IPS DF 6.9 (cell line): ENCODE measurements at regions not wholly inside any gene's neighbourhood (a gene's known extent, or its start where the extent isn't known, plus 50 kb on each side); places are given as distances from the start of the nearest gene placed in this dataset.
"Not testable (repeated sequence)": the region's sequence is repeated elsewhere in the genome, so short reads cannot be mapped to it uniquely, and the experiment has no call there.

Experiments
- DNase-seq: peaks from one replicate; pipeline ENCODE4 v3.0.0-alpha.2; 2013; ENCODE audit warnings: low read depth, low spot score
- H3K27ac ChIP-seq: one replicate; pipeline ENCODE4 v1.5.1; 2013; ENCODE audit warnings: low read length, control low read depth
- H3K27me3 ChIP-seq: 2 replicates; pipeline ENCODE4 v1.6.1; 2013; ENCODE audit warnings: mild to moderate bottlenecking, low read length; ENCODE audit not compliant: control insufficient read depth, insufficient read depth
- H3K36me3 ChIP-seq: 2 replicates; pipeline ENCODE4 v1.6.1; 2013; ENCODE audit warnings: low read length; ENCODE audit not compliant: control insufficient read depth, insufficient read depth
- H3K4me1 ChIP-seq: 2 replicates; pipeline ENCODE4 v1.6.1; 2013; ENCODE audit warnings: low read length; ENCODE audit not compliant: control insufficient read depth, insufficient read depth
- H3K4me3 ChIP-seq: 2 replicates; pipeline ENCODE4 v1.5.1; 2013; ENCODE audit warnings: mild to moderate bottlenecking, low read length
- H3K9me3 ChIP-seq: 2 replicates; pipeline ENCODE4 v1.6.1; 2013; ENCODE audit warnings: low read length, inconsistent platforms; ENCODE audit not compliant: control insufficient read depth, insufficient read depth
- WGBS: extraction: QIAGEN DNeasy Blood & Tissue Kit; methylation state at CpG from one replicate; pipeline ENCODE4 v1.1.7; 2013; ENCODE audit warnings: mixed read lengths, missing lambda C conversion rate; ENCODE audit not compliant: insufficient read length, insufficient coverage; 5-methylcytosine and 5-hydroxymethylcytosine counted together

GRCh38 chr2:91422102-91422501 lies 2730.6 kb downstream of the RPIA start:
- H3K27ac ChIP-seq, H3K9me3 ChIP-seq, H3K4me1 ChIP-seq, DNase-seq, H3K4me3 ChIP-seq, H3K36me3 ChIP-seq, H3K27me3 ChIP-seq: not testable (repeated sequence)
- no CpG with 5 or more reads among the region's 19 CpGs for WGBS

GRCh38 chr2:91427148-91427547 lies 2735.7 kb downstream of the RPIA start:
- H3K27ac ChIP-seq, H3K27me3 ChIP-seq, H3K36me3 ChIP-seq, H3K9me3 ChIP-seq, H3K4me1 ChIP-seq, DNase-seq, H3K4me3 ChIP-seq: not testable (repeated sequence)
- no CpG with 5 or more reads among the region's 1 CpG for WGBS

- H3K9me3 ChIP-seq, H3K27me3 ChIP-seq, DNase-seq, H3K4me1 ChIP-seq, H3K4me3 ChIP-seq, H3K36me3 ChIP-seq, H3K27ac ChIP-seq: not testable (repeated sequence)
- no CpG with 5 or more reads among the region's 29 CpGs for WGBS
These were observed 2750.4 kb downstream of the RPIA start for GRCh38 chr2:91441932-91442245.

GRCh38 chr2:91442246-91442905 lies 2750.9 kb downstream of the RPIA start:
- Histone ChIP-seq H3K4me3 (no peak overlapping the region), H3K27me3 (no peaks in the 10 kb centered on the region), H3K27ac (no peak overlapping the region), H3K36me3 (no peaks in the 10 kb centered on the region), H3K9me3 (peaks cover 8% of the 10 kb centered on the region), H3K4me1 (no peaks in the 10 kb centered on the region; the same call in 1 of the 2 replicates)
- DNase-seq, result no peak
- no CpG with 5 or more reads among the region's 82 CpGs for WGBS

- not testable (repeated sequence) for H3K4me3 ChIP-seq, H3K9me3 ChIP-seq, H3K27ac ChIP-seq, DNase-seq, H3K36me3 ChIP-seq, H3K4me1 ChIP-seq, H3K27me3 ChIP-seq
- WGBS, result no CpG with 5 or more reads among the region's 69 CpGs
These were observed 2751.6 kb downstream of the RPIA start for GRCh38 chr2:91442906-91443729.

- not testable (repeated sequence) for H3K9me3 ChIP-seq, H3K4me1 ChIP-seq, H3K27ac ChIP-seq, H3K27me3 ChIP-seq, DNase-seq, H3K36me3 ChIP-seq, H3K4me3 ChIP-seq
- WGBS, result no CpG with 5 or more reads among the region's 11 CpGs
These were observed 2752.2 kb downstream of the RPIA start for GRCh38 chr2:91443730-91444115.

- not testable (repeated sequence) for DNase-seq, H3K4me1 ChIP-seq, H3K9me3 ChIP-seq, H3K4me3 ChIP-seq, H3K27ac ChIP-seq, H3K27me3 ChIP-seq, H3K36me3 ChIP-seq
- WGBS, result no CpG with 5 or more reads among the region's 5 CpGs
These were observed 2754.2 kb downstream of the RPIA start for GRCh38 chr2:91445705-91446104.

GRCh38 chr2:91446489-91446888 lies 2755.0 kb downstream of the RPIA start:
- H3K27ac ChIP-seq, H3K9me3 ChIP-seq, H3K36me3 ChIP-seq, H3K27me3 ChIP-seq, H3K4me1 ChIP-seq, DNase-seq, H3K4me3 ChIP-seq: not testable (repeated sequence)

- DNase-seq, H3K9me3 ChIP-seq, H3K4me1 ChIP-seq, H3K27ac ChIP-seq, H3K36me3 ChIP-seq, H3K27me3 ChIP-seq, H3K4me3 ChIP-seq: not testable (repeated sequence)
- no CpG with 5 or more reads among the region's 7 CpGs for WGBS
These were observed 2755.4 kb downstream of the RPIA start for GRCh38 chr2:91446915-91447314.

- H3K27me3 ChIP-seq, H3K9me3 ChIP-seq, DNase-seq, H3K27ac ChIP-seq, H3K36me3 ChIP-seq, H3K4me3 ChIP-seq, H3K4me1 ChIP-seq: not testable (repeated sequence)
- no CpG with 5 or more reads among the region's 8 CpGs for WGBS
These were observed 2756.0 kb downstream of the RPIA start for GRCh38 chr2:91447508-91447907.

GRCh38 chr2:91462292-91462691 lies 2770.8 kb downstream of the RPIA start:
- not testable (repeated sequence) for H3K27ac ChIP-seq, H3K27me3 ChIP-seq, H3K36me3 ChIP-seq, H3K9me3 ChIP-seq, H3K4me1 ChIP-seq, DNase-seq, H3K4me3 ChIP-seq
- no CpG with 5 or more reads among the region's 9 CpGs for WGBS
